ENCODE measurements at regions not wholly inside any gene's neighbourhood (a gene's known extent, or its start where the extent isn't known, plus 50 kb on each side); places are given as distances from the start of the nearest gene placed in this dataset.

DNA sequence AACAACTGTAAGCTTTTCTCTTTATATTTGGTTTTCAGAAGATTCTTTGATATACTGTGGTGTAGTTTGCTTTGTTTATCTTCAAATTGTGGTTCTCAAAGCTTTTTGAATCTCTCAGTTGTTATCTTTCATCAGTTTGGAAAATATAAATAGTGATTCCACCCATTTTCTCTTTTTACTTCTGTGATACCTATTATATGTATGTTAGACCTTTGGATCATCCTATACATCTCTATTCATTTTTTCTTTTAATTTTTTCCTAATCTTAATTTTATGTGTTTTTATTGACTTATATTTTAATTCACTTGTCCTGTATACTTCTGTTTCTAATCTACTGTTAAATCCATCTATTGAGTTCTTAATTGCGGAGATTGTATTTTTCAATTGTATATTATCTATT lies 160.7 kb upstream of the COL8A1 start:
- H3K36me3 ChIP-seq: no peaks in the 10 kb centered on the region

DNA sequence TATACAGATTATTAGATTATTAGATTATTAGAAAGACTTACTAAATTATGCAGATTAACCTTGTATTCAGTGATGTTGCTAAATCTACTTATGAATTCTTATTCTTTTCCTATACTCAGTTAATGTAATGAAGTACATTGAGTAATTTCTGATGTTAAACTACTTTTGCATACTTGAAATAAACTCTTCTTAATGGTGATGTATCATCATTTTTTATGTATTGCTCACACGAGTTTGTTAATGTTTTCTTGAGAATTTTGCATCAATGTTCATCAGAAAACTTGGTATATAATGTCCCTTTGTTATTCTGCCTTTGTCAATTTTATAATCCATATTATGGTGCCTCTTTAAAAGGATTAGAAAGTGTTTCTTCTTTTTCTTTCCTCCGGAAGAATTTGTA lies 163.2 kb upstream of the COL8A1 start:
- H3K27ac ChIP-seq: no peak overlapping the region
- ATAC-seq (ENCODE audit: low FRiP score in 2 of 2) (no peak), DNase-seq (no peak)
- H3K36me3 ChIP-seq: no peaks in the 10 kb centered on the region
- H3K27me3 ChIP-seq: no peaks in the 10 kb centered on the region
- WGBS, 2 donors: 73 to 77% methylated on average over 2 of the region's 2 CpGs
- no peaks in the 10 kb centered on the region for H3K9me3 ChIP-seq
- no peaks in the 10 kb centered on the region for H3K4me1 ChIP-seq
- TF ChIP-seq POLR2A (IDR thresholded peaks at IDR 0.05) (no peak), CTCF (IDR thresholded peaks at IDR 0.05) (no peak), EP300 (IDR thresholded peaks at IDR 0.05) (no peak)
- H3K4me3 ChIP-seq: no peak overlapping the region

More for the DNA sequence above, 160.7 kb upstream of the COL8A1 start:
- Histone ChIP-seq H3K4me1 (no peaks in the 10 kb centered on the region), H3K27me3 (no peaks in the 10 kb centered on the region), H3K4me3 (no peak overlapping the region), H3K9me3 (no peaks in the 10 kb centered on the region), H3K27ac (no peak overlapping the region)
- WGBS, 2 donors: 94 to 96% methylated on average over 1 of the region's 1 CpG
- TF ChIP-seq POLR2A (IDR thresholded peaks at IDR 0.05) (no peak), POLR2AphosphoS5 (IDR thresholded peaks at IDR 0.05) (no peak), EP300 (IDR thresholded peaks at IDR 0.05) (no peak), CTCF (IDR thresholded peaks at IDR 0.05) (no peak)
- DNase-seq (no peak), ATAC-seq (ENCODE audit: low FRiP score in 2 of 2) (no peak)

- no peaks in the 10 kb centered on the region for H3K27me3 ChIP-seq
- TF ChIP-seq POLR2AphosphoS5 (IDR thresholded peaks at IDR 0.05) (no peak), POLR2A (IDR thresholded peaks at IDR 0.05) (no peak), CTCF (IDR thresholded peaks at IDR 0.05) (no peak), EP300 (IDR thresholded peaks at IDR 0.05) (no peak)
- H3K4me1 ChIP-seq: no peaks in the 10 kb centered on the region
- no peak for ATAC-seq (ENCODE audit: low FRiP score in 2 of 2)
- no peaks in the 10 kb centered on the region for H3K36me3 ChIP-seq
- no peak for DNase-seq
- no peaks in the 10 kb centered on the region for H3K9me3 ChIP-seq
- H3K27ac ChIP-seq: no peak overlapping the region
- H3K4me3 ChIP-seq: no peak overlapping the region
These were observed 163.6 kb upstream of the COL8A1 start for GRCh38 chr3:99474776-99475175.

DNA sequence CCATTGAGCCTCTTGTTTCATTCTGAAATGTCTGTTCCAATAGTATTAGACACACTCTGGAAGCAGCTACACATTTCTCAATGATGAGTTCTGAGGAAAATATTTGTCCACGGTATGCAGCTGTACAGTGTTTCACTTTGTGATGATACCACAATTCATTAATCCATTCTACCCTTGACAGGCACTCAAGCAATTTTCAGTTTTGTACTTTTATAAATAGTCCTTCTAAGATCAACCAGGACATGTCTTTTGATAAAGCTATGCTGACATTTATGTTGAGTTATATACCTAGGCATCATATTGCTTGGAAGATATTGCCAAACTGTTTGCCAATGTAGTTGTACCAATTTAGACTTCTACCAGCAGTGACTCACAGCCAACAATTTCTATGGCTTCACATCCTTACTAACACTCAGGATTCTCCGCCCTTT lies 165.1 kb upstream of the COL8A1 start:
- no peaks in the 10 kb centered on the region for H3K9me3 ChIP-seq
- no peak for DNase-seq
- WGBS, 2 donors: 40 to 81% methylated on average over 2 of the region's 2 CpGs
- peak in 1 of 2 donors; percentile 63 for ATAC-seq (ENCODE audit: low FRiP score in 2 of 2)
- TF ChIP-seq POLR2AphosphoS5 (IDR thresholded peaks at IDR 0.05) (no peak), EP300 (IDR thresholded peaks at IDR 0.05) (no peak), CTCF (IDR thresholded peaks at IDR 0.05) (no peak)
- no peak overlapping the region for H3K4me3 ChIP-seq
- H3K27ac ChIP-seq: no peak overlapping the region
- no peaks in the 10 kb centered on the region for H3K36me3 ChIP-seq
- no peaks in the 10 kb centered on the region for H3K4me1 ChIP-seq
- no peaks in the 10 kb centered on the region for H3K27me3 ChIP-seq

GRCh38 chr3:99472385-99472784 lies 166.0 kb upstream of the COL8A1 start:
- TF ChIP-seq POLR2AphosphoS5 (IDR thresholded peaks at IDR 0.05) (no peak), POLR2A (IDR thresholded peaks at IDR 0.05) (no peak), EP300 (IDR thresholded peaks at IDR 0.05) (no peak), CTCF (IDR thresholded peaks at IDR 0.05) (no peak)
- WGBS, 2 donors: 68 to 79% methylated on average over 3 of the region's 3 CpGs
- Histone ChIP-seq H3K27ac (no peak overlapping the region), H3K4me1 (no peaks in the 10 kb centered on the region), H3K27me3 (no peaks in the 10 kb centered on the region), H3K36me3 (no peaks in the 10 kb centered on the region), H3K9me3 (no peaks in the 10 kb centered on the region), H3K4me3 (no peak overlapping the region)
- DNase-seq (no peak), ATAC-seq (ENCODE audit: low FRiP score in 2 of 2) (peak in 1 of 2 donors; percentile 58)

Data from upper lobe of left lung (tissue), 6 donors.